UCSD-AML1 (cell line): ENCODE measurements at regions not wholly inside any gene's neighbourhood (a gene's known extent, or its start where the extent isn't known, plus 50 kb on each side); places are given as distances from the start of the nearest gene placed in this dataset.

Source experiments
- DNase-seq: peaks from one replicate; lab custom pipeline; 2025; ENCODE audit not compliant: unreplicated experiment; lab: John Stamatoyannopoulos, UW

DNA sequence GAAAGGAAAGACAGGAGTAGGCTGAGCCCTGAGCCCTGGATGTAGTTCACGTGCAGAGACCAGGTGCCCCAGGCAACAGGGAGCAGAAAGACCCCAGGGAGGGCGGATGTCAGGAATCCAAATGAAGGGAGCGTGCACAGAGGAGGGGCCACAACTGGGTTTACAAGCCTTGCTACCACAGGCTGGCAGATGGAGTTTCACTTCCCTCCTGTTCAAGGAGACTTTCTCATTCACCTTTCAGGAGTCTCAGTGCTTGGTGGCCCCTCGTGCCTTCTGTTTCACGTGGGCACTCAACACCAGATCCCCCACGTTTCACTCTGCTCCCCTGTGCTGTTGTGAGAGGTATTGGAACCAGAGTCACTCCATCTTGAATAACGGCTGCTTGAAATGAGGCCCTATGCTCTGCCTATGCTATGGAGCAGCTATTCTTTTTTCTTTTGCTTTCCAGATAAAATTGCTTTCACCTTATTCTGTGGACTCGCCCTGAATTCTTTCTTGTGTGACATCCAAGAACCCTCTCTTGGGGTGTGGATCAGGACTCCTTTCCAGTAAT lies 601.4 kb upstream of the IGFBP3 start:
- no peak for DNase-seq

DNA sequence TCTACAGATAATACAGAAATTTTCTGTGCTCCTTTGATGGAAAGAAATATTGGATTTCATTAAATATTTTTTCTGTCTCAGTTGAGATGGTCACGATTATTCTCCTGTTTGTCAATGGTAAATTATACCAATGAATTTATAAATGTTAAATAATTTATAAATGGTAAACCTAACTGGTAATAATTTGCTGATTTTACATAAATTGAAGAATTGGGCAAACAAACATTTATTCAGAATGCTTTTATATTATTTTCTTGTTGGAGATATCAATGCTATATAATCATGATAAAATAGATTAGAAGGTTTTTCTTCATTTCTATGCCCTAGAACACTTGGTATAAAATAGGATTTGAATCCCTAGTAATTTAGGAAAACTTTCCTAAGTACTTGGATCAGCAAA lies 597.6 kb upstream of the IGFBP3 start:
- no peak for DNase-seq

DNA sequence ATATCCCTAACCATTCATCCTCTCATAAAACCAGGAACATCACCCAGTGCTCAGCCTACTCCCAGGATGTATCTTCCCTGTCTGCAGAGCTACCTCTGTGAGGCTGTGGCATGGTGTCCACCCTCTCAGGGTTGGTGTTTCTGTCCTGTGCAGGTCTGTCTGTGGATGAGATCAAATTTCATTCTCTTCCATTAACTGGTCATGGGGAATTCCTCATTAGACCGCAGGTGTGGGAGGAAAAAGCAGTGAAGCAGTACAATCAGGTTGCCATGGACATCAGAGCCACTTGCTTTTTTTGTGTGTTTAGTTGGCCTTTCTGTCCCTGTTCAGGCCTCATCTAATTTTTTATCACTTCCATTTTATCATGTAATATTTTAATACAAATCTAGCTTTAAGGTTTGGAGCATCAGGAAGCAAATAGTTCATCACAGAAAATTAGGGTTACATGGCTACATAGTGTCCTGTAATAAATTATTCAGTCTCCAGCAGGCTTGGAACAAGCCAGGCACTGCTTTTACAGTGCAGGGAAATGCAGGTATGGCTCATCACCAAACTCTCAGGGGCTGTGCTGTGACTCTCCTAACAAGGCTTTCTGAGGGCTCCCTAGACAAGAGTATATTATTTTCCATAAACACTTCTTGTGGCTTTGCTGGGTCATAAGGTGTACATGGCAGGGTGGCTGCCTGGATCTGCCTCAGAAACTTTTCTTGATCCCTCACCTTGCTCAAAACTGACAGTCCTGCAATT lies 594.9 kb upstream of the IGFBP3 start:
- DNase-seq, result no peak

DNA sequence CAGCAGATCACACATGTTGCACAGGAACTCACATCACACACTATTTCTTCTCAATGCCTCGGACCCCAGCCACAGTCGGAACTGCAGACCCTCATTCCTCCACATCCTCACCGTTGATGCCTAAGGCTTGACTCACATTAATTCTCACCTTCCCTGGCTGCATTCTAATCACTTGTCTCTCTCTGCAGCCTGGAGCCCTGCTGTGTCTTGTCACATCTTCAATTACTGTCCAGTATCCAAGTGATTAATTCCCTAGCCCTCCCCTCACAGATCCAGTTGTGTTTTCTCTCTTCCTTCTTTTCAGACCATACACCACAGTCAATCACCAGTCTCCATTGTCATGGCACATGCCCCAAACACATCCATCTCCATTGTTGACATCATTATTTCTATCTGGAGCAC lies 592.4 kb upstream of the IGFBP3 start:
- DNase-seq, result no peak

DNA sequence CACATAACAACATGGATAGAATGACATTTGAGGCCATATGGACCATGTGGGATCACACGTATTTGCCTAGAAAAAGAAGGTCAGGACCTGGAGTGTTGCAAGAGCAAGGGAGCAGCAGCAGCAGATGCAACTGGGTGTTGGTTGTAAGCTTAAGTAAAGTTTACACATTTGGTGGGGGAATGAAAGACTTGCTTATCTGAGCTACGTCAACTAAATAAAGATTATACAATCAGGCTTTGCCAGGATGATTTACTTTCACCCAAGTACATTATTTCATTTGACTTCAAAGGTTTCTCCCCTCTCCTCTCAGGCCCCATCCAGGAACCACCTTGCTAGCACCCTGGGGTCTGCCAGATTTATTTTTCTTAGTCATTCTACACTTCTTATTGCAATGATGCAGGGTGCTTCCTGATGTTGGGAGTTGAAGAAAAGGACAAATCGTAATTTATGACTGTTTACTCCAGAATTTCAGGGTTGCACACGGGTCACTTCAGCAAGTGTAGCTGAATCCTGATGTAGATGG lies 591.9 kb upstream of the IGFBP3 start:
- DNase-seq, result no peak

DNA sequence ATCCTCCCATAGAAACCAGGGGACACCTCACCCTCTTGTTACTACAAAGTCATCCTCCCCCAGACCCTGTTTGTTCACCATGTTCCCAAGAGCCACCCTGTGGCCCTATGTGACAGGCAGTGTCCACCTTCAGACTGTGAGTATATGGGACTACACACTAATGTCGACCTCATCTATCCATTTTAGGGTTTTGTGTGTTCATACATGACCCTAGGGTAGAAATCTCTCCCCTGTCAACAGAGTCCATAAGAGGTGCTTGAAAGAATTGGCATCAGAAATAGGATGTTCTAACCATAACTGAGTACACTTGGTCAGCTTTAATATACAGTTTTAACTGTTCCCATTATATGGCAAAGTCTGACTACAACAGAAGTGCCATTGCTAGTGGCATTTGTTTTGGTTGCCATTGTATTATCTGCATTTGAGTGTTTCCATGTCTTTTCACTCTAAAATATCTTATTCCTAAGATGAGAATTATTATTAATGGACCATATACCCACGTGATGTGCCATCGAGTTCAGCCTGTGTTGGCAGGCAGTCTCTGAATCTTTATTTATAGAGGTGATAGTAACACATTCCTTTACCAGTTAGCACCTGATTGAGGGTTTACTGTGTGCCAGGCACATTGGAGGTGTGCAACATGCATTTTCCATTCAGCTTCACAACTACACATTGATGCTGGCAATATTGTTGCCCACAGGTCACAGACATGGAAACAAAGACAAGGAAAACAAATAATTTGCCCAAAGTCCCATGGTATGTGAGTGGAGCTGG lies 590.6 kb upstream of the IGFBP3 start:
- DNase-seq, result no peak

DNA sequence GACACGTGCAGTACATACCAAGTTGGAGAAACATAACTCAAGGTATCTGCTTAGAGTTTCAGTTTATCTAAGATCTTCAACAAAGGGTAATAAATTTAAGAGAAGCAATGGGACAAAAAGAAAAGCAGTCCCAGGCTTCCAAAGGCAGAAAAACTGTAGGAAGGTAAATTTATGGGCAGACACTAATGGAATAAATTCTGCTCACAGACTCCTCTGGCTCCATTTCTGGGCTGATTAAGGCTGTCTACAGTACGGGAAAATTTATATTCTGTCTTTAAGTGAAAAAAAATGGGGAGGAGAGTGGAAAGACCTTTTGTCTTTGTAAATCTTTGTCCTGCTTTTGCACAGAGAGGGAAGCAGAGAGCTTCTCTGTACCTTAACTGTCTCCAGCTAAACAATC lies 587.5 kb upstream of the IGFBP3 start:
- no peak for DNase-seq

DNA sequence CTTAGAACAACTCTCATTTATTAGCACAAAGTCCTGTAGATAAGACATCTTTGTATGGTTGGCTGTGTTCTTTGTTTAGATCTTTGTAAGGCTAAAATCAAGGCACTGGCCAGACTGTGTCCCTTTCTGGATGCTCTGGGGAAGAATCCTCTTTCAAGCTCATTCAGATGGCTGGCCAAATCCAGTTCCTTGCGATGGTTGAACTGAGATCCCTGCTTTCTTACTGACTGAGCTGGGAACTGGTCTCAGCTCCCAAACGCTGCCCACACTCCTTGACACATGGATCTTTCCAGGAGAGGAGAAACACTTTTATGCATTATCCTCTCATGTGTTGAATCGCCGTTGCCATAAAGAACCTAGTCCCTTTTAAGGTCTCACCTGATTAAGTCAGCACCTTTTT lies 586.5 kb upstream of the IGFBP3 start:
- DNase-seq, result no peak

DNA sequence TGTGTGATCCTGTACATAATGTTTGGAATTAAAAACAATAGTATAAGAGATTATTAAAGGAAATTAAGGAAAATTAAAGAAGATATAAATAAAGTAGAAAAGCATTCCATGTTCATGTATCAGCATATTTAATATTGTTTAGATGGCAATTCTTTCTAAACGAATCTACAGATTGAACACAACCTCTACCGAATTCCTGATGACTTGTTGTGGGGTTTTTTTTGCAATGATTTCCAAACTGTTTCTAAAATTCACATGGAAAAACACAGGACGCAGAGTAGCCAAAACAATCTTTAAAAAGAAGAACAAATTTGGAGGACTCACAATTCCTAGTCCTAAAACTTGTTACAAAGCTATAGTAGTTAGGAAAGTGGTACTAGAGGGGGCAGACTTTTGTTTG lies 573.4 kb upstream of the IGFBP3 start:
- no peak for DNase-seq

DNA sequence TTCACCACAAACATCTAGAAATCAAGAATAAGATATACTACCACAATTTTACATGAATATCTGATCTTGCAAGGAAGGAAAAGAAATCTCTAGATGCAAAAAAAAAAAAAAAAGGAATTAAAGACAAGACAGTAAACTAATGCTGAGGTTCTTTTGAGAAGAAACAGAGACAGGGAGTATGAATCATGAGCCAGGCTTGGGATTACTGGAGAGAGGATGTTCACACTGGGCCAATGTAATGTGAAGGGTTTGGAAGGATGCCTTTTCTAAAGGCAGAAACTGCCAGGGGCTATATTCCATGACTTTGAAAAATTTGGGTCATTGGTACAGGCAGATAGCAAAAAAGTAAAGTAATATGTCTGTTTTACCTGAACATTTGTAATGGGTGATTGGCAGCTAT lies 573.0 kb upstream of the IGFBP3 start:
- no peak for DNase-seq

DNA sequence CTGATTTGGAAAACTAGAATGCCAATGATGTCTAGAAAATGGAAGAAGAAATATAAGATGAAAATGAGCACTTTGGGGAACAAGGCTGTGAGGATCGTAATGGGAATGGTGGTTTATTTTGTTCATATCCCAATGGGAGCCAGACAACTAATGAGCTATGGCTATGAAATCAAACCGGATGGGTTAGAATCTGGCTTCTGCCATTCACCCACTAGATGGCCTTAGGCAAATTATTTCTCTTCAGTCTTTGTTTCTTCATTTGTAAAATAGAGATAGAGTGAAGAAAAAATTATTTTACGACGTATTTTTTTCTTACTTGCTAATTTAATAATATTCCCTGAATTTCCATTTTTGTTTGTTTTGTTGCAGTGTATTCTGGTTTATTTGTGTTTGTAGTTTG lies 572.1 kb upstream of the IGFBP3 start:
- DNase-seq, result no peak

DNA sequence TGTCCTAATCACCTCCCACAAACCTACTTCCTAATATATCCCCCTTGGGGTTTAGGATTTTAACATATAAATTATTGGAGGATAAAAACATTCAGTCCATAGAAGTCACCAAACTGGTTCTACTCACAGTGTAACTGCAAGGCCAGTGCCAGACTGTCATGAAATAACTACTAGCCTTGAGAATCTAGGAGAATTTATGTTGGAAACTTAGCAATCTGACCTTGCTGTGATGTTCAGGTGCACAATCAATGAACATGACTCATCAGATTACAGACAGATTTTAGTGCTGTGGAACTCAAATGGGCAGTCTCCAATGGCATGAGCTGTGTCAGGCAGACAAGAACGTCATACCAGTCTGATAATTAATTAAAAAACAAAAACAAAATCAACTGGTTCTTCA lies 571.4 kb upstream of the IGFBP3 start:
- DNase-seq, result no peak

DNA sequence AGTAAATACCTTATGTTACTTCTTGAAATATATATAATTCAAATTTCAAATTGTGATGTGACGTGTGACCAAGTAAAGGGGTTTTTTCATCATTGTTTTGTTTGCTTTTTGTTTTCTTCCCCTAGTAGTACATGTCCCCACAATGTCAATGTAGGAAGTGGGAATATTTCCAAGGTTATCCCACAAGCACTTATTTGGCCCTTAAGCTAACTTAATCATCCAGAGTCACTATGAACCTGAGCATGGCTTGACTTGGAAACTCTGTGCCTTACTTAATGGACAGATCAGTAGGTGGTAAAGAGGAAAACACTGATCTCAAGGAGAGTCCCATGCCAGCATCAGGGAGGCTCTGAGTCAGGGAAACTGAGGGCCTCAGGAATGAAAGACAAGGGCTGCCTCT lies 569.3 kb upstream of the IGFBP3 start:
- no peak for DNase-seq

DNA sequence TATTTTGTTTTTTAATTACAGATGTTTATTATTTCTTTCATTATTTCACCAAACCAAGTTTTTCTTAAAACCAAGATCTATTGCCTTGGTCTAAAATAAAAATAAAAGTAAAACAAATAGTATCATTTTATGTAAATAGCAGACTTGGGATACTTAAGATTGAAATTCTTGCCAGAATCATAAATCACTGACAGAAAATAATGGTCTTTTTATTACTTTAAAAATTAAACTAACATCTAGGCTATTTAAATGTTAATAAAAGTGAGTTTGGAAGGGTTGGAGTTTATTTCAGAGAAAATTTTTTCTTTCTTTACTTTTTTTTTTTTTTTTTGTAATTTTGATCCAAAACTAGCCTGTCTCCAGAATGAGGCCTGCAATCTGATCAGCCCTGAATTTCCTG lies 568.0 kb upstream of the IGFBP3 start:
- DNase-seq, result no peak

DNA sequence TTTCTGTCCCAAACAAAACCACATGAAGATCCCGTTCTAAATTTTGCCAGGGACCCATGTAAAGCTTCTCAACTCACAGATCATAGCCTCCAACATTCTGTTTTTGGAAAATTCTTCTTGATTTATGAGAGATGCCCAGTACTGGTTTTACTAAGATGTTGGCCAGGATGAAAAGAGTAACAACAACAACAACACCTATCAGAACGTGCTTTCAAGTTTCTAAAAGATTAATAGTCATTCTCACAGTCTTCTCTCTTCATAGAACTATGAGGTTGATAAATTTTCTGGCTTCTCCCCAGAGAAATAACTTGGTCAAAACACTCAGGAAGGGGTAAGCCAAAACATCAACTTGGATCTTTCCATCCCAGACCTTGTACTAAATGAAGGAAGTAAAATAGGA lies 567.5 kb upstream of the IGFBP3 start:
- no peak for DNase-seq

DNA sequence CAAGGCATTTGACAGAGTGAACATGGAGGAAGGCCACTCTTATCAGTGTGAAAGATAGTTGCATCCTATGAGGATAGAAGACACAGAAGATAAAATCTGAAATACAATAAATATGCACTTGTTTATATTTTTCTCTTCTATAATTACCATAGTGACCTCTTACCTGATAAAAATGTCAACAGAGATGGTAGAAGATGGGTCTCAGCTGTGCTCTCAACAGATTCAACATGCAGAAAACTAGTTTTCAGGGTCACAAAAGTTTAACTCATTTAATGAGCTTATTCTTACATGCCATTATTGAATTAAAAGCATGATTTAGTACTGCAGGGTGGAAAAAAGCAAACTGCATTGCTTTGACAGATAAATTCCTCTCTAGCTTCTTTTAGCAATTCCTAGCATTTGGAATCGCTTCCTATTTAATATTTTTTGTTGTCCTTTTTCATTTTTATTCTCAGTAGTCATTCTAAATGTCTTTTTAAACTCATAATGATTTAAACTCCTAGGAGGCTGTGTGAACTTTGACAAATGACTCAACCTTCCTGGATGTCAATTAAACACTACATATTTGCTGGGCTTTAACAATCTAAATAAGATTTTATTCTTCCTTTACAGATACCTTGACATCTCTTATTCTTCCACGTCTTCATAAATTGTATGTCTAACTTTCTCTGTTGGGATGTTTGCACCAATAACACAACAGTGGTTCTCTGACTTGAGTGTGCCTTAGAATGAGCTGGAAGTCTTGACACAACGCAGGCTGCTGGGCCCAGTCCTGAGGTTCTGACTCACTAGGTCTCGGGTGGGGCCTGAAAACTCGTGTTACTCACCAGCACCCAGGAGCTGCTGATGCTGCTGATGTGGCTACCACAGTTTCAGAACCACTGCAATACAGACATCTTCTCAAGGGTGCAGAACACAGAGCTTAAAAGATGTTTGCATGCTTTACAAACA lies 565.5 kb upstream of the IGFBP3 start:
- DNase-seq, result no peak

DNA sequence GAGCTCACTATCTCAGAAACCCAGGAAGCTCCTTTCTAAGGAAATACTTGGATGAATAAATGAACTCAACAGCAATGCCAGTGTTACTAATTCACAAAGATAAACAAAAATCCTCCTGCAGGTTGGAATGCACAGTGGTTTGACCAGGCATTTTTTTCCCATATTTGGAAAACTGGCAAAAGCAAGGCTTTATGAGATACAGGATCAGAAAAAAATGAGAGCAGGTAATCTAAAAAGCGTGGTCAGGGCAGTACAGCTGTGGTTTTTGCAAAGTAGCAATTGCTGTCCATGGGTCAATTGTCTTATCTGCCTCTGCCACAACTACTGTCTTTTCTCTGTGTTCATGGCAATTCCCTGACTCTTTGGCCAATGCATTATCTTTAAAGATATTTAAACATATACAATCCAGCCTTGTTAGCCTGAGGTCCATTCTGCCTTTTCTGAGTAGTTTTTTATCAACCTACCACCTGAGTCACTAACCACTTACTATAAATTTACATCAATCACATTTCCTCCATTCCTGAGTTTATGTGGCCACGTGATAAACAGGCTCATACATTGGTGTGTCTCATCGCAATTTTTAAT lies 564.5 kb upstream of the IGFBP3 start:
- DNase-seq, result no peak

DNA sequence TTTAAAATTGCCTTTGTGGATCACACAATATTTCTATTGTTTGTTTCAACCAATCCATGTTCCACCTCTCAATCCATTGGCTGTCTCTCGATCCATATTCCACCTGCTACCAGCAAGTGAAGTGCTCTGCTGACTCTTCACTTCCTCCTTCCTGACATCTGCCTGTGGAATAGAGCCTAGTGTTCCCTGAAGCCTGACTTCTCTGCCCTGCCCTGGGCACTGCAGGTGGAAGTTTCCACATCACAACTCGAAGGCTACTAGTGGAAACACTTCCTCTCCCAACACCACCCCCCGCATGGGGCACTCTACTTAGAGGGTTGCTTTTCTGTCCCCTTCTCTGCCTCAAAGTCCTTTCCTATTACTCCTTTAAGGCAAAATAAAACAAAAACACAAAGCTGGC lies 563.8 kb upstream of the IGFBP3 start:
- DNase-seq, result no peak

DNA sequence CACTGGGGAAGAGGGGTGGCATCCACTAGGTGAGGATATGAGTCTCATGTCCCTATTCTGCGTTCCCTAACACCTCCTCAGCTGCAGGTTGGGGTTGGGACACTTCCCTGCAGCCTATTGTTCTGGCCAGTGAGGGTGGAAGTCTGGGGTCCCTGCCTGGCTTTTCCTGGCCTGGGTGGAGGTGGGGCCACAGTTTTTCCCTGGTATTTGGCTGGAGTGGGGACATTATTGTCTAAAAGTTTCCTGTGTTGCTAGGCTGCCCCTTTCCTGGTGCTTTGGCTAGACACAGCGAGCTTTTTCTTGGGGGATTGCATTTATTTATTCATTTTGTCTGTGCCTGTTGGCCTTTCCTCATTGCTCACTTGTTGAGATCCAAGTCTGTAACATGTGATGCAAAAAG lies 559.5 kb upstream of the IGFBP3 start:
- DNase-seq, result no peak

DNA sequence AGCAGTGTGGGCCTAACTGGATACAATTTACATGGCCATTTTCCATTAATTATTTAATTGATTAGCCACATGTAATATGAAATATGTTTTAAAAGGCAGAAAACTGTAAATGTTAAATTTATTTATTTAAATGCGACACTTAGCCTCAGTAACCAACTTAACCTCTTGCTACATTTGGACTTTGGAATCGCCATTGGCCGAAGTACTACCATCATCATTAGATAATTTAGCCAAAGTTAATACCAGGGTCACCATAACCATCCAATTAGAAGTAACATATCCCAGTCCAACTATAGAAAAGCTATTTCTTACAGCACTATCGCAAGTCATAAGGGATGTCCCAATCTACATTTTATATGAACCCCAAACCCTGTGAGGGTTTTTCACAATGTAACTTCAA lies 558.6 kb upstream of the IGFBP3 start:
- no peak for DNase-seq

DNA sequence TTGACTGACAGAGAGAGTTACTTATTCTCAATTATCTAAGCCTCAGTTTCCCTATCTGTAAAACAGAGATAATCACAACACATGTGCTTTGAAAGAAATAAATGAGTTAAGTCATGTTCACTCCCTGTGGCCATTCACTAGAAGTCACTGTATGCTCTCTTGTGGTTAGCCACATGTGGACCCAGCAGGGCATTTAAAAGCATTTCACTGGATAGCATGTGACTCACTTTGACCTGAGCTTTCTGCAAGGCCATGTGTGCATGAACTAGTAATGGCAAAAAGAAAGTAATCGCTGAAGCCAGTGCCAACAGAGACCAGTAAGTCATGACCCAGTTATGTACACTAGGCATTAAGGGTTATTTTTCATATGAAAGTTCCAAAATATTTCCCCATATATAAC lies 557.0 kb upstream of the IGFBP3 start:
- DNase-seq, result no peak
